GM12875 (cell line): ENCODE measurements at regions not wholly inside any gene's neighbourhood (a gene's known extent, or its start where the extent isn't known, plus 50 kb on each side); places are given as distances from the start of the nearest gene placed in this dataset.
"Not testable (repeated sequence)": the region's sequence is repeated elsewhere in the genome, so short reads cannot be mapped to it uniquely, and the experiment has no call there.

Source experiments
- H3K4me3 ChIP-seq: one replicate; pipeline ENCODE4 v1.5.1; 2011; ENCODE audit warnings: low read depth, low read length, control low read depth
- TF ChIP-seq, protein P1 (sequence below): IDR thresholded peaks from 2 replicates; pipeline ENCODE4 v1.5.1; 2011; ENCODE audit warnings: low read depth, mild to moderate bottlenecking, control low read depth, inconsistent platforms, low read length, moderate library complexity, borderline replicate concordance; ENCODE audit not compliant: insufficient read depth

DNA sequence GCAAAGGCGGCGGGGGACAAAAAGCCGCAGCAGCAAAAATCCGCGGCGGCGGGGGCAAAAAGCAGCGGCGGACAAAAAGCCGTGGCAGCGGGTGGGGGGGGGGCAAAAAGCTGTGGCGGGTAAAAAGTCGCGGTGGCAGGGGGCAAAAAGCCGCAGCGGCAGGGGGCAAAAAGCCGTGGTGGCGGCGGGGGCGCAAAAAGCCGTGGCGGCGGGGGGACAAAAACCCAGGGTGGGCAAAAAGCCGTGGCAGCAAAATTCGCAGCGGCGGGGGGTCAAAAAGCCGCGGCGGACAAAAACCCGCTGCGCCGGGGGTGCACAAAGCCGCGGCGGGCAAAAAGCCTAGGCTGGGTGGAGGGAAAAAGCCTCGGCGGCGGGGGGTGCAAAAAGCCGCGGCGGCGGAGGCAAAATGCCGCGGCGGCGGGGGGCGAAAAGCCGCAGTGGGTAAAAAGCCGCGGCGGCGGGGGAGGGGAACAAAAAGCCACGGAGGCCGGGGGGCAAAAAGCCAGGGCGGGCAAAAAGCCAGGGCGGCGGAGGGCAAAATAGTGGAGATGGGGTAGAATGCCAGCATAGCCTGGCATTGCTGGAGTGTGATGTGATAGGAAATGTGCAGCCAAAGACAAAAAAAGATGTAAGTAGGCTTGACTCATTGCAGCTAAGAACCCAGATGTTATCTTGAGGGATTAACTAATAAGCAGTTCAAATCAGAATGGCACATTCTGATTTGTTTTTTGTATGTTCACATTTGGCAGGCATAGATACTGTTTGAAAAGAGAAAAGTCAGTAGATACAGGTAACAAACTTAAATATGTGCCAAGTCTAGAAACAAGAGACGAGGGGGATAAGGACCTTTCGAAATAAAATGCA is 1076.3 kb downstream of the RPIA start:
- TF ChIP-seq, protein P1, sequence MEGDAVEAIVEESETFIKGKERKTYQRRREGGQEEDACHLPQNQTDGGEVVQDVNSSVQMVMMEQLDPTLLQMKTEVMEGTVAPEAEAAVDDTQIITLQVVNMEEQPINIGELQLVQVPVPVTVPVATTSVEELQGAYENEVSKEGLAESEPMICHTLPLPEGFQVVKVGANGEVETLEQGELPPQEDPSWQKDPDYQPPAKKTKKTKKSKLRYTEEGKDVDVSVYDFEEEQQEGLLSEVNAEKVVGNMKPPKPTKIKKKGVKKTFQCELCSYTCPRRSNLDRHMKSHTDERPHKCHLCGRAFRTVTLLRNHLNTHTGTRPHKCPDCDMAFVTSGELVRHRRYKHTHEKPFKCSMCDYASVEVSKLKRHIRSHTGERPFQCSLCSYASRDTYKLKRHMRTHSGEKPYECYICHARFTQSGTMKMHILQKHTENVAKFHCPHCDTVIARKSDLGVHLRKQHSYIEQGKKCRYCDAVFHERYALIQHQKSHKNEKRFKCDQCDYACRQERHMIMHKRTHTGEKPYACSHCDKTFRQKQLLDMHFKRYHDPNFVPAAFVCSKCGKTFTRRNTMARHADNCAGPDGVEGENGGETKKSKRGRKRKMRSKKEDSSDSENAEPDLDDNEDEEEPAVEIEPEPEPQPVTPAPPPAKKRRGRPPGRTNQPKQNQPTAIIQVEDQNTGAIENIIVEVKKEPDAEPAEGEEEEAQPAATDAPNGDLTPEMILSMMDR, result no peak
- H3K4me3 ChIP-seq, result no peak overlapping the region

DNA sequence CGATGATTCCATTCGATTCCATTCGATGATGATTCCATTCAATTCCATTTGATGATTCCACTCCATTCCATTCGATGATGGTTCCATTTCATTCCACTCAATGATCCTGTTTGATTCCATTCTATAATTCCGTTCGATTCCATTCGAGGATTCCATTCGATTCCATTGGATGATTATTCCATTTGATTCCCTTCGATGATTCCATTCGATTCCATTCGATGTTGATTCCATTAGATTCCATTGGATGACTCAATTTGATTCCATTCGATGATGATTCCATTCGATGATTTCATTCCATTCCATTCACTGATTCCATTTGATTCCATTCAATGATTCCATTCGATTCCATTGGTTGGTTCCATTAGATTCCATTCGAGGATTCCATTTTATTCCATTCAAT is 1084.4 kb downstream of the RPIA start:
- TF ChIP-seq, protein P1, result no peak
- no peak overlapping the region for H3K4me3 ChIP-seq

DNA sequence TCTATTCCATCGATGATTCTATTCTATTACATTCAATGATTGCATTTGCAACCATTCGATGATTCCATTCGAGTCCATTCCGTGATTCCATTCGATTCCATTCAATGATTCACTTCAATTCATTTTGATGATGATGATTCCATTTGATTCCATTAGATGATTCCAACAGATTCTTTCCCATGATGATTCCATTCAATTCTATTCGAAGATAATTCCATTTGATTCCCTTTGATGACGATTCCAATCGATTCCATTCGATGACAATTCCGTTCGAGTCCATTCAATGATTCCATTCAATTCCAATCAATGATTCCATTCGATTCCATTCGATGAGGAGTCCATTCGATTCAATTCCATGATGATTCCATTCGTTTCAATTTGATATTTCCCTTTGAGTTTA is 1088.8 kb downstream of the RPIA start:
- TF ChIP-seq, protein P1, result no peak

DNA sequence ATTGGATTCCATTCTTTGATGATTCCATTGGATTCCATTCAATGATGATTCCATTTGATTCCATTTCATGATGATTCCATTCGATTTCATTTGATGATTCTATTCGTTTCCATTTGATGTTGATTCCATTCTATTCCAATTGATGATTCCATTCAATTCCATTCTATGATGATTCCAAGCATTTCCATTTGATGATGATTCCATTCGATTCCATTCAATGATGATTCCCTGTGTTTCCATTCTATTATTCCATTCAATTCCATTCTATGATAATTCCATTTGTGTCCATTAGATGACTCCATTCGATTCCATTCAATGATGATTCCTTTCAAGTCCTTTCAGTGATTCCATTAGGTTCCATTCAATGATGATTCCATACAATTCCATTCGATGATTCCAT is 1090.5 kb downstream of the RPIA start:
- H3K4me3 ChIP-seq, result no peak overlapping the region
- TF ChIP-seq, protein P1, result no peak

More for the DNA sequence above, 1088.8 kb downstream of the RPIA start:
- H3K4me3 ChIP-seq, result no peak overlapping the region

DNA sequence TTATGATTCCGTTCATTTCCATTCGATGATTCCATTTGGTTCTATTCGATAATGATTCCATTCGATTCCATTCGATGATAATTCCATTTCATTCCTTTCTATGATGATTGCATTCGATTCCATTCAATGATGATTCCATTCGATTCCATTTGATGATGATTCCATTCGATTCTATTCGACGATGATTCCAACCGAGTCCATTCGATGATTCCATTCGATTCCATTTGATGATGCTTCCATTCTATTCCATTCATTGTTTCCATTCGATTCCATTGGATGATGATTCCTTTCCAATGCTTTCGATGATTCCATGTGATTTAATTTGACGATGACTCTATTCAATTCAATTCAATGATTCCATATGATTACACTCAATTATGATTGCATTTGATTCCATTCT is 1093.5 kb downstream of the RPIA start:
- TF ChIP-seq, protein P1, result no peak
- no peak overlapping the region for H3K4me3 ChIP-seq

DNA sequence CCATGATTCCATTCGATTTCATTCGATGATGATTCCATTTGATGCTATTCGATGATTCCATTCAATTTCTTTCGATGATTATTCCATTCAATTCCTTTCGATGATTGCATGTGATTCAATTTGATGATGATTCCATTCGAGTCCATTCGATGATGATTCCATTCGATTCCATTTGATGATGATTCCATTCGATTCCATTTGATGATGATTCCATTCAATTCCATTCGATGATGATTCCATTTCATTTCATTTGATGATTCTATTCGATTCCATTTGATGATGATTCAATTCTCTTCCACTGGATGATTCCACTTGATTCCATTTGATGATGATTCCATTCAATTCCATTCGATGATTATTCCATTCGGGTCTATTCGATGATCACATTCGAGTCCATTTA is 1094.1 kb downstream of the RPIA start:
- H3K4me3 ChIP-seq, result not testable (repeated sequence)

DNA sequence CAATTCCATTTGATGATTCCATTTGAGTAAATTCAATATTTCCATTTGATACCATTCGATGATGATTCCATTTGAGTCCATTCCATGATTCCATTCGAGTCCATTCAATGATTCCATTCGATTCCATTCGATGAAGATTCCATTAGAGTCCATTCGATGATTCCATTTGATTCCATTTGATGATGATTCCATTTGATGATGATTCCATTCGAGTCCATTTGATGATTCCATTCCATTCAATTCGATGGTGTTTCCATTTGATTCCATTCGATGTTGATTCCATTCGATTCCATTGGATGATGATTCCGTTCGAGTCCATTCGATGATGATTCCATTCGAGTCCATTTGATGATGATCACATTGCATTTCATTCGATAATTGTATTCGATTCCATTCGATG is 1095.2 kb downstream of the RPIA start:
- not testable (repeated sequence) for H3K4me3 ChIP-seq

DNA sequence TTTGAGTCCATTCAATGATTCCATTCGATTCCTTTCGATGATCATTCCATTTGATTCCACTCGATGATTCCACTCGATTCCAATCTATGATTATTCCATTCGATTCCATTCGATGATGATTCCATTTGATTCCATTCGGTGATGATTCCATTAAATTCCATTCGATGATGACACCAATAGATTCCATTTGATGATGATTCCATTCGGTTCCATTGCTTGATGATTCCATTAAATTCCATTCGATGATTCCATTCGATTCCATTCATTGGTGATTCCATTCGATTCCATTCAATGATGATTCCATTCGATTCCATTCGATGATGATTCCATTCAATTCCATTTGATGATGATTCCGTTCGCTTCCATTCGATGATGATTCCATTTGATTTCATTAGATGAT is 1104.1 kb downstream of the RPIA start:
- H3K4me3 ChIP-seq, result not testable (repeated sequence)

DNA sequence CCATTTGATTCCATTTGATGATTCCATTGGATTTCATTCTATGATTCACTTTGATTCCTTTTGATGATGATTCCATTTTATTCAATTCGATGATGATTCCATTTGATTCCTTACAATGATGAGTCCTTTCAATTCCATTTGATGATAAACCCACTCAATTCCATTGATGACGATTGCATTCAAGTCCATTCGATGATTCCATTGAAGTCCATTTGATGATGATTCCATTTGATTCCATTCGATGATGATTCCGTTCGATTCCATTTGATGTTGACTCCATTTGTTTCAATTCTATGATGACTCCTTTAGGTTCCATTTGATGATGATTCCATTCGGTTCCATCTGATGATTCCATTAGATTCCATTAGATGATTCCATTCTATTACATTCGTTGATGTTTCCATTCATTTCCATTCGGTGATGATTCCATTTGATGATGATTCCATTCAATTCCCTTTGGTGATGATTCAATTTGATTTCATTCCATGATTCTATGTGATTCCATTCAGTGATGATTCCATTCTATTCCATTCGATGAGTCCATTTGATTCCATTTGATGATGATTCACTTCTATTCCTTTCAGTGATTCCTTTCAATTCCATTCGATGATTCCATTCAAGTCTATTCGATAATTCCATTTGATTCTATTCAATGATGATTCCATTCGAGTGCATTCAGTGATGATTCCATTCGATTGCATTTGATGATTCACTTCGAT is 1106.0 kb downstream of the RPIA start:
- TF ChIP-seq, protein P1, result no peak
- H3K4me3 ChIP-seq, result no peak overlapping the region

DNA sequence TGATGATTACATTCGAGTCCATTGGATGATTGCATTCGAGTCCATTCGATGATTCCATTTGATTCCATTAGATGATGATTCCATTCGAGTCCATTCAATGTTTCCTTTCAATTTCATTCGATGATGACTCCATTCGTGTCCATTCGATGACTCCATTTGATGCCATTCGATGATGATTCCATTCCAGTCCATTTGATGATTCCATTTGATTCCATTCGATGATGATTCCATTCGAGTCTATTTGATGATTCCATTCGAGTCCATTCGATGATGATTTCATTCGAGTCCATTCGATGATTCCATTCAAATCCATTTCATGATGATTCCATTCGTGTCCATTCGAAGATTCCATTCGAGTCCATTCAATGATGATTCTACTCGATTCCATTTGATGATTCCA is 1109.7 kb downstream of the RPIA start:
- H3K4me3 ChIP-seq, result not testable (repeated sequence)

DNA sequence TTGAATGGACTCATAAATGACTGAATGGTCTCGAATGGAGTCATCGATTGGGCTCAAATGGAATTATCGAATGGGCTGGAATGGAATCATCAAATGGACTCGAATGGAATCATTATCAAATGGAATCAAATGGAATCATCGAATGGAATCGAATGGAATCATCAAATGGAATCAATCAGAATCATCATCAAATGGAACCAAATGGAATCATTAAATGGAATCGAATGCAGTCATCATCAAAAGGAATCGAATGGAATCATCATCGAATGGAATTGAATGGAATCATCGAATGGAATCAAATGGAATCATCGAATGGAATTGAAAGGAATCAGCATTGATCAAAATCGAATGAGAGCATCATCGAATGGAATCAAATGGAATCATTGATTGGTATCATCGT is 1114.9 kb downstream of the RPIA start:
- H3K4me3 ChIP-seq, result not testable (repeated sequence)
